Small intestine (tissue), 7 donors: ENCODE measurements at regions not wholly inside any gene's neighbourhood (a gene's known extent, or its start where the extent isn't known, plus 50 kb on each side); places are given as distances from the start of the nearest gene placed in this dataset.

Experiments used
- DNase-seq, 2 donors: peaks; one replicate each; pipeline versions ENCODE4 v3.0.0 to v3.0.0-alpha.2; 2013
- FAIRE-seq: peaks from 2 replicates; lab custom pipeline; 2012; peaks lifted over from hg19 to GRCh38; lab: Jason Lieb, UNC
- H3K27ac ChIP-seq, 3 donors: one replicate each; pipeline ENCODE4 v1.5.1; 2013; ENCODE audit warnings: low read length in 2 of 3, mild to moderate bottlenecking in 2 of 3, control low read depth in 1 of 3, inconsistent platforms in 1 of 3, low read depth in 1 of 3, moderate library complexity in 1 of 3
- H3K27me3 ChIP-seq, 3 donors: one replicate each; pipeline ENCODE4 v1.6.1; 2013; ENCODE audit warnings: low read length in 3 of 3, inconsistent platforms in 1 of 3; ENCODE audit not compliant: control insufficient read depth in 3 of 3, insufficient read depth in 3 of 3
- H3K36me3 ChIP-seq, 3 donors: one replicate each; pipeline ENCODE4 v1.6.1; 2013; ENCODE audit warnings: low read length in 3 of 3, inconsistent platforms in 1 of 3, low read depth in 1 of 3, mild to moderate bottlenecking in 1 of 3, moderate library complexity in 1 of 3; ENCODE audit not compliant: control insufficient read depth in 3 of 3, insufficient read depth in 2 of 3
- H3K4me1 ChIP-seq, 3 donors: one replicate each; pipeline ENCODE4 v1.6.1; 2013; ENCODE audit warnings: low read length in 2 of 3, inconsistent platforms in 1 of 3, low read depth in 1 of 3, mild to moderate bottlenecking in 1 of 3, moderate library complexity in 1 of 3; ENCODE audit not compliant: control insufficient read depth in 3 of 3, insufficient read depth in 2 of 3
- H3K4me3 ChIP-seq, 3 donors: one replicate each; pipeline ENCODE4 v1.5.1; 2013; ENCODE audit warnings: low read length in 3 of 3, control low read depth in 1 of 3, inconsistent platforms in 1 of 3, low read depth in 1 of 3, mild to moderate bottlenecking in 1 of 3, moderate library complexity in 1 of 3
- H3K9me3 ChIP-seq, 2 donors: one replicate each; pipeline ENCODE4 v1.6.1; 2013; ENCODE audit warnings: low read depth in 1 of 2, low read length in 1 of 2; ENCODE audit not compliant: control insufficient read depth in 2 of 2, insufficient read depth in 1 of 2
- WGBS, 3 donors: extraction: QIAGEN DNeasy Blood & Tissue Kit; methylation state at CpG; one replicate each; pipeline ENCODE4 v1.1.7; 2013; 5-methylcytosine and 5-hydroxymethylcytosine counted together
- donor health status: healthy with polysubstance abuse.
- donor health status: control.
- donor health status: control.
- donor health status: Bipolar disorder and iron deficiency.
- donor health status: healthy.

GRCh38 chr22:47450876-47451475, 688.5 kb downstream of the TBC1D22A start:
- FAIRE-seq (no peak), DNase-seq (no peak)
- 76 to 80% (median 77%) methylated on average over 9 of the region's 9 CpGs for WGBS, 3 donors
- Histone ChIP-seq H3K4me1 (no peaks in the 10 kb centered on the region), H3K36me3 (no peaks in the 10 kb centered on the region), H3K9me3 (peaks cover 0 to 4% of the 10 kb centered on the region in 2 donors), H3K4me3 (no peak overlapping the region), H3K27me3 (no peaks in the 10 kb centered on the region), H3K27ac (no peak overlapping the region)

- DNase-seq (no peak), FAIRE-seq (no peak)
- Histone ChIP-seq H3K27ac (no peak overlapping the region), H3K4me3 (no peak overlapping the region), H3K9me3 (peaks cover 0 to 4% of the 10 kb centered on the region in 2 donors), H3K4me1 (no peaks in the 10 kb centered on the region), H3K27me3 (no peaks in the 10 kb centered on the region), H3K36me3 (no peaks in the 10 kb centered on the region)
- 62 to 78% (median 65%) methylated on average over 12 of the region's 12 CpGs for WGBS, 3 donors
Observed at GRCh38 chr22:47449508-47450270, 687.2 kb downstream of the TBC1D22A start.

DNA sequence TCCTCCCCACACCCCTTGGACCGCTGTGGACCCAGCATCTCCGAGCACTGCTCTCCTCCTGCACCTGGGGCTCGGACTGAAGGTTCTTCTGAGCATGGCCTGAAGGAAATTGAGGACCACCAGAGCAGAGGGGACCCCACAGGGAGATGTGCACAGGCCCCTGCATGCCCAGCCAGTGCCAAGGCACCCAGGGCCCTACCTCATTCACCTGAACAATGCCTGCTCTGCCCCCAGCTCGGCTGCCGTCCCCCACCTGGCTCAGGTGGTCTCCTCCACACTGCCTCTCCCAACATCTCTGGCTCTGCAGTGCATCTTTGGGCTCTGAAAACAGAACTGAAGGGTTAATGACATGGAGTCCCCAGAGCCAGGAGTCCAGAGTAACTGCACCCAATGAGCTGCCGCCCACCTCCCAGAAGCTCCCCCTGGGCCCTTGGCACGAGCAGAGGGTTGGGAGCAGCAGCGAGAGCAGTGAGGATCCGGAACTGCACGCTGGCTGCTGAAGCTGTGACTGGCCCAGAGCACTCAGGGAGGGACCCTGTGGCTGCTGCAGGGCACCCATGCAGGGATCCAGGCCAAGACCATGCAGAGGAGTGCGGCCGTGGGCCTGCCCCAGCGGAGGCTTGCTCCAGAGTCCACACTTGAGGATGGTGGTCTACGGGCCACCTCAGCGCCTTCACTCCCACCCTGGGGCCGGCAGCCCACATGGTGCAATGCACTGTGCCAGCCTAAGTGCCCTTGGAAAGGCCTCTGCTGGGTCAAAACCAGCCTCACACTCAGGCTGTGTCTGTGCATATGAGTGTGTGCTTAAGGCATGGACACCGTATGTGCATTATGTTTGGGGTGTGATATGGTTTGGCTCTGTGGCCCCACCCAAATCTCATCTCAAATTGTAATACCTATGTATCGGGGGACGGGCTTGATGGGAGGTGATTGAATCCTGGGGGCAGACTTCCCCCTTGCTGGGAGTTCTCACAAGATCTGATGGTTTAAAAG, 686.1 kb downstream of the TBC1D22A start:
- WGBS, 3 donors = 76 to 80% (median 79%) methylated on average over 18 to 19 of the region's 19 CpGs
- no peak for FAIRE-seq
- H3K27me3 ChIP-seq = no peaks in the 10 kb centered on the region

GRCh38 chr22:47446821-47447810, 684.7 kb downstream of the TBC1D22A start:
- FAIRE-seq (no peak), DNase-seq (no peak)
- no peaks in the 10 kb centered on the region for H3K4me1 ChIP-seq
- H3K9me3 ChIP-seq = peaks cover 0 to 5% of the 10 kb centered on the region in 2 donors
- no peaks in the 10 kb centered on the region for H3K36me3 ChIP-seq
- no peak overlapping the region for H3K27ac ChIP-seq
- 86 to 89% (median 88%) methylated on average over 28 of the region's 28 CpGs for WGBS, 3 donors
- H3K27me3 ChIP-seq = no peaks in the 10 kb centered on the region
- no peak overlapping the region for H3K4me3 ChIP-seq

More for the DNA sequence above, 686.1 kb downstream of the TBC1D22A start:
- Histone ChIP-seq H3K9me3 (peaks cover 0 to 5% of the 10 kb centered on the region in 2 donors), H3K4me1 (no peaks in the 10 kb centered on the region), H3K4me3 (no peak overlapping the region), H3K36me3 (no peaks in the 10 kb centered on the region), H3K27ac (no peak overlapping the region)
- DNase-seq = no peak

- FAIRE-seq (no peak), DNase-seq (no peak)
- 90 to 92% (median 92%) methylated on average over 8 of the region's 8 CpGs for WGBS, 3 donors
- Histone ChIP-seq H3K36me3 (no peaks in the 10 kb centered on the region), H3K4me3 (no peak overlapping the region), H3K27ac (no peak overlapping the region), H3K27me3 (no peaks in the 10 kb centered on the region), H3K4me1 (no peaks in the 10 kb centered on the region), H3K9me3 (peaks cover 0 to 5% of the 10 kb centered on the region in 2 donors)
Observed at GRCh38 chr22:47446331-47446730, 683.9 kb downstream of the TBC1D22A start.

GRCh38 chr22:47445716-47446290, 683.4 kb downstream of the TBC1D22A start:
- Histone ChIP-seq H3K36me3 (no peaks in the 10 kb centered on the region), H3K27me3 (no peaks in the 10 kb centered on the region), H3K9me3 (peaks cover 0 to 5% of the 10 kb centered on the region in 2 donors), H3K4me3 (no peak overlapping the region), H3K27ac (no peak overlapping the region), H3K4me1 (no peaks in the 10 kb centered on the region)
- no peak for FAIRE-seq
- no peak for DNase-seq
- WGBS, 3 donors = 65 to 76% (median 76%) methylated on average over 10 of the region's 10 CpGs

- H3K9me3 ChIP-seq = peaks cover 0 to 3% of the 10 kb centered on the region in 2 donors
- no peaks in the 10 kb centered on the region for H3K27me3 ChIP-seq
- WGBS, 3 donors = 85 to 91% (median 90%) methylated on average over 5 of the region's 5 CpGs
- no peak overlapping the region for H3K4me3 ChIP-seq
- no peaks in the 10 kb centered on the region for H3K36me3 ChIP-seq
- FAIRE-seq (no peak), DNase-seq (no peak)
- no peak overlapping the region for H3K27ac ChIP-seq
- H3K4me1 ChIP-seq = no peaks in the 10 kb centered on the region
Observed at GRCh38 chr22:47445212-47445611, 682.8 kb downstream of the TBC1D22A start.
